Peyer's patch (tissue), 4 donors: ENCODE measurements at regions not wholly inside any gene's neighbourhood (a gene's known extent, or its start where the extent isn't known, plus 50 kb on each side); places are given as distances from the start of the nearest gene placed in this dataset.

Experiments used
- DNase-seq, 3 donors: peaks; one replicate each; pipeline ENCODE4 v3.0.0-alpha.2; 2017 to 2019
- H3K27ac ChIP-seq, 4 donors: fragments of 200-600 bp; sonication (generic); one replicate each; pipeline ENCODE4 v1.5.1; 2016 to 2019
- H3K27me3 ChIP-seq, 2 donors: fragments of 200-600 bp; sonication (generic); one replicate each; pipeline ENCODE4 v1.5.1; 2019
- H3K36me3 ChIP-seq, 3 donors: fragments of 200-600 bp; sonication (generic); one replicate each; pipeline ENCODE4 v1.5.1; 2016 to 2019
- H3K4me1 ChIP-seq, 4 donors: fragments of 200-600 bp; sonication (generic); one replicate each; pipeline ENCODE4 v1.5.1; 2016 to 2019
- H3K4me3 ChIP-seq, 4 donors: fragments of 200-600 bp; sonication (generic); 1 replicate in 3 of 4; 2 replicates in 1 of 4; pipeline ENCODE4 v1.5.1; 2016 to 2019; ENCODE audit warnings: mild to moderate bottlenecking in 1 of 4
- H3K9me3 ChIP-seq, 4 donors: fragments of 200-600 bp; sonication (generic); one replicate each; pipeline ENCODE4 v1.5.1; 2016 to 2019; ENCODE audit warnings: mild to moderate bottlenecking in 1 of 4
- CTCF ChIP-seq, 6 experiments: fragments of 450-650 bp in 4 of 6; fragments of 200-600 bp in 2 of 6; sonication (generic) in 1 of 6; IDR thresholded peaks; one replicate each; pipeline ENCODE4 v1.5.1; 2017 to 2019; ENCODE audit warnings: antibody characterized with exemption in 6 of 6, mild to moderate bottlenecking in 3 of 6, moderate library complexity in 1 of 6
- POLR2A ChIP-seq, 2 donors: fragments of 450-650 bp; IDR thresholded peaks; one replicate each; pipeline ENCODE4 v1.5.1; 2017; ENCODE audit warnings: antibody characterized with exemption in 2 of 2, mild to moderate bottlenecking in 2 of 2, moderate library complexity in 2 of 2

- Histone ChIP-seq H3K4me1 (no peaks in the 10 kb centered on the region), H3K36me3 (no peaks in the 10 kb centered on the region), H3K9me3 (no peaks in the 10 kb centered on the region), H3K27ac (no peak overlapping the region), H3K4me3 (no peak overlapping the region), H3K27me3 (no peaks in the 10 kb centered on the region)
- no peak for DNase-seq
- no peak for TF ChIP-seq CTCF (IDR thresholded peaks at IDR 0.05)
- no peak for TF ChIP-seq POLR2A (IDR thresholded peaks at IDR 0.05)
Observed at GRCh38 chr15:96107916-96108315, 222.6 kb upstream of the NR2F2 start.

DNA sequence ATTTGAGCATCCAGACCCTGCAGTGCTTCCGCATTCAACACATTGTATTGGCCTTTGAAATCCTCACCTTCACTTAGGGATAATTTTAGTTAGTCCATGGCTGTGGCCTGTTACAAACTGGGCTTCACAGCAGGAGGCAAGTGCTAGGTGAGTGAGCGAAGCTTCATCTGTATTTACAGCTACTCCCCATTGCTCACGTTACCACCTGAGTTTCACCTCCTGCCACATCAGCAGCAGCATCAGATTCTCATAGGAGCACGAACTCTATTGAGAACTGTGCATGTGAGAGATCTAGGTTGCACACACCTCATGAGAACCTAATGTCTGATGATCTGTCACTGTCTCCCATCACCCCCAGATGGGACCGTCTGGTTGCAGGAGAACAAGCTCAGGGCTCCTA, 222.1 kb upstream of the NR2F2 start:
- DNase-seq: no peak
- Histone ChIP-seq H3K27me3 (no peaks in the 10 kb centered on the region), H3K4me1 (no peaks in the 10 kb centered on the region), H3K4me3 (no peak overlapping the region), H3K36me3 (no peaks in the 10 kb centered on the region), H3K9me3 (no peaks in the 10 kb centered on the region), H3K27ac (no peak overlapping the region)
- TF ChIP-seq CTCF (IDR thresholded peaks at IDR 0.05) (no peak), POLR2A (IDR thresholded peaks at IDR 0.05) (no peak)

DNA sequence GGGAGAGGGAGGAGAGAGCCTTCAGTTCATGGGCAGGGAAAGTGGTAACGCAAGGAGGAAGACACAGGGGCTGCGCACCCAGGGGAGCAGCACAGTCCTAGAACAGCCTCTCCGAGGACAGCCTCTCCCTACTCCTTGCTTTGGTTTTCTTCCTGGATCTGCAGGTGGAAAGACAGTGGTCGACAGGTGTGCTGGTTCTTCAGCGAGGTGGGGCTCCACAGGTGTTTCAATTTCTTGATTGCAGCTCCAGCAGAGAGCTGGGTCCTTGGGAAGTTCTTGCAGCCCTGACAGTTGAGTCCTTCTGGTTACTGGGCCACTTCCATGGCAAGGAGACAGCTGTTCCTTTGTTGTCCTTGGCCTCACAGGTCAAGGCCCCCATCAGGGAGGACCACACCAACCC, 220.7 kb upstream of the NR2F2 start:
- Histone ChIP-seq H3K4me1 (no peaks in the 10 kb centered on the region), H3K27ac (no peak overlapping the region), H3K27me3 (no peaks in the 10 kb centered on the region), H3K4me3 (no peak overlapping the region), H3K36me3 (no peaks in the 10 kb centered on the region), H3K9me3 (no peaks in the 10 kb centered on the region)
- DNase-seq: no peak
- no peak for TF ChIP-seq CTCF (IDR thresholded peaks at IDR 0.05)
- TF ChIP-seq POLR2A (IDR thresholded peaks at IDR 0.05): no peak

- no peaks in the 10 kb centered on the region for H3K27me3 ChIP-seq
- DNase-seq: no peak
- H3K4me3 ChIP-seq: no peak overlapping the region
- no peak overlapping the region for H3K27ac ChIP-seq
- no peaks in the 10 kb centered on the region for H3K4me1 ChIP-seq
- TF ChIP-seq CTCF (IDR thresholded peaks at IDR 0.05) (no peak), POLR2A (IDR thresholded peaks at IDR 0.05) (no peak)
- H3K9me3 ChIP-seq: no peaks in the 10 kb centered on the region
- H3K36me3 ChIP-seq: no peaks in the 10 kb centered on the region
Observed at GRCh38 chr15:96112018-96112417, 218.5 kb upstream of the NR2F2 start.

DNA sequence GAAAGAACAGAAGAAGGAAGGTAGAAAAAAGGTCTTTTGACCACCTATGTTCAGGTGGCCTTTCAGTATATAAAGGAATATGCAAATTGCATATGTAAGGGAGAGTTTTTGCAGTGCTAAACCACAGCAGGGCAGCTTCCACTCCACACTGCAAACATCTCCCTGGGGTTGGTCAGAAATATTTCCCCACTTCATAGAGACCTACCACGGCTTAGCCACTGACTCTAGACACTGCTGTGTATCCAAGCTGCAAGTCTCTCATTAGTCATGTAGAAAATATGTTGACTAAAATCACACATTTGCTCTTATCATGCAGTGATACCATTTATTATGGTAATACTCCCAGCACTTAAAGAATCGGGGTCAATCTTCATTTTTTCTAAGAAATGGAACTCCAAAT, 214.9 kb upstream of the NR2F2 start:
- Histone ChIP-seq H3K27me3 (no peaks in the 10 kb centered on the region), H3K4me1 (no peaks in the 10 kb centered on the region), H3K4me3 (no peak overlapping the region), H3K36me3 (no peaks in the 10 kb centered on the region), H3K27ac (no peak overlapping the region), H3K9me3 (no peaks in the 10 kb centered on the region)
- TF ChIP-seq POLR2A (IDR thresholded peaks at IDR 0.05): no peak
- DNase-seq: no peak

- no peak for DNase-seq
- no peak overlapping the region for H3K4me3 ChIP-seq
- H3K9me3 ChIP-seq: no peaks in the 10 kb centered on the region
- H3K36me3 ChIP-seq: no peaks in the 10 kb centered on the region
- H3K27me3 ChIP-seq: no peaks in the 10 kb centered on the region
- H3K27ac ChIP-seq: no peak overlapping the region
- no peaks in the 10 kb centered on the region for H3K4me1 ChIP-seq
- TF ChIP-seq CTCF (IDR thresholded peaks at IDR 0.05): no peak
- TF ChIP-seq POLR2A (IDR thresholded peaks at IDR 0.05): no peak
Observed at GRCh38 chr15:96117270-96117669, 213.2 kb upstream of the NR2F2 start.
